Lung (tissue), 11 donors: ENCODE measurements at regions not wholly inside any gene's neighbourhood (a gene's known extent, or its start where the extent isn't known, plus 50 kb on each side); places are given as distances from the start of the nearest gene placed in this dataset.

Experiments used
- ATAC-seq: fragments of 200-7000 bp; cut with Tn5 transposase; one replicate; pipeline ENCODE4 v1.9.1; 2020; ENCODE audit warnings: moderate number of reproducible peaks; ENCODE audit not compliant: insufficient read depth, low FRiP score
- DNase-seq, 3 donors: peaks; one replicate each; pipeline ENCODE4 v3.0.0-alpha.2; 2013 to 2017
- H3K27ac ChIP-seq, 2 donors: one replicate each; pipeline ENCODE4 v1.5.1; 2013; ENCODE audit warnings: mild to moderate bottlenecking in 2 of 2, moderate library complexity in 2 of 2, control low read depth in 1 of 2, inconsistent platforms in 1 of 2, low read depth in 1 of 2, low read length in 1 of 2
- H3K27me3 ChIP-seq, 3 donors: one replicate each; pipeline ENCODE4 v1.5.1; 2013; ENCODE audit warnings: low read length in 2 of 3; ENCODE audit not compliant: control insufficient read depth in 3 of 3, insufficient read depth in 3 of 3
- H3K36me3 ChIP-seq, 4 donors: one replicate each; pipeline ENCODE4 v1.5.1; 2013; ENCODE audit warnings: low read length in 4 of 4, mild to moderate bottlenecking in 1 of 4, moderate library complexity in 1 of 4; ENCODE audit not compliant: control insufficient read depth in 4 of 4, insufficient read depth in 4 of 4
- H3K4me1 ChIP-seq, 5 donors: one replicate each; pipeline ENCODE4 v1.5.1; 2013; ENCODE audit warnings: low read length in 5 of 5, mild to moderate bottlenecking in 2 of 5, moderate library complexity in 1 of 5; ENCODE audit not compliant: control insufficient read depth in 5 of 5, insufficient read depth in 5 of 5
- H3K4me3 ChIP-seq: one replicate; pipeline ENCODE4 v1.5.1; 2013; ENCODE audit warnings: mild to moderate bottlenecking, control low read depth, moderate library complexity
- H3K9ac ChIP-seq, 2 donors: one replicate each; pipeline ENCODE4 v1.5.1; 2013; ENCODE audit warnings: low read length in 2 of 2, control low read depth in 1 of 2; ENCODE audit not compliant: insufficient read depth in 1 of 2
- H3K9me3 ChIP-seq, 4 donors: one replicate each; pipeline ENCODE4 v1.5.1; 2013; ENCODE audit warnings: low read length in 3 of 4, mild to moderate bottlenecking in 1 of 4, moderate library complexity in 1 of 4; ENCODE audit not compliant: control insufficient read depth in 4 of 4, insufficient read depth in 3 of 4
- WGBS, 2 donors: extraction: QIAGEN DNeasy Blood & Tissue Kit; methylation state at CpG; one replicate each; pipeline ENCODE4 v1.1.7; 2013; 5-methylcytosine and 5-hydroxymethylcytosine counted together
- TF ChIP-seq, protein P1 (sequence below): IDR thresholded peaks from 2 replicates; pipeline ENCODE4 v1.5.1; 2012; ENCODE audit warnings: mild to moderate bottlenecking; ENCODE audit errors: control extremely low read depth, extremely low read depth
- donor health status: control.
- donor health status: control.
- donor health status: Bipolar disorder and iron deficiency.
- donor health status: healthy.
- donor health status: DM: yes; HTN: yes; CAD: no.

DNA sequence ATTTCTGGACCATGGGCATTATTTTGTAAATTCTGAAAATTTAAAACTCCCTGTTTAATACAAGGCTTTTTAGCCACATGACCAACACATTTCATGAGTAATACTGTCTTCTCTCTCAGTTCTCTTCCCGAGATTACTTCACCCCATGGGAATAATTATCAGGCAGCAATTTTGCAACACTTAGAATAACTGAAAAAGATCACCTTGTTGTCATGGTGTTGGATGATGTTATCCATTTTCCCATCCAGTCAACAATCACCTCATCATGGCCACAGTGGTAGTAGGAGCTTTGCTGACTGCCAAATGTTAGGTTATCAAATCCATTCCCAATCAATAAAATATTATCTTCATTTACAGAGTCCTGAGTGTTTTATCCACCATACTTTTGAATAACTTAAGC lies 354.9 kb upstream of the ISL1 start:
- DNase-seq = no peak
- no peaks in the 10 kb centered on the region for H3K9me3 ChIP-seq
- WGBS, 2 donors = 66 to 84% methylated on average over 1 of the region's 1 CpG
- no peak overlapping the region for H3K9ac ChIP-seq
- ATAC-seq = no peak
- TF ChIP-seq, protein P1, sequence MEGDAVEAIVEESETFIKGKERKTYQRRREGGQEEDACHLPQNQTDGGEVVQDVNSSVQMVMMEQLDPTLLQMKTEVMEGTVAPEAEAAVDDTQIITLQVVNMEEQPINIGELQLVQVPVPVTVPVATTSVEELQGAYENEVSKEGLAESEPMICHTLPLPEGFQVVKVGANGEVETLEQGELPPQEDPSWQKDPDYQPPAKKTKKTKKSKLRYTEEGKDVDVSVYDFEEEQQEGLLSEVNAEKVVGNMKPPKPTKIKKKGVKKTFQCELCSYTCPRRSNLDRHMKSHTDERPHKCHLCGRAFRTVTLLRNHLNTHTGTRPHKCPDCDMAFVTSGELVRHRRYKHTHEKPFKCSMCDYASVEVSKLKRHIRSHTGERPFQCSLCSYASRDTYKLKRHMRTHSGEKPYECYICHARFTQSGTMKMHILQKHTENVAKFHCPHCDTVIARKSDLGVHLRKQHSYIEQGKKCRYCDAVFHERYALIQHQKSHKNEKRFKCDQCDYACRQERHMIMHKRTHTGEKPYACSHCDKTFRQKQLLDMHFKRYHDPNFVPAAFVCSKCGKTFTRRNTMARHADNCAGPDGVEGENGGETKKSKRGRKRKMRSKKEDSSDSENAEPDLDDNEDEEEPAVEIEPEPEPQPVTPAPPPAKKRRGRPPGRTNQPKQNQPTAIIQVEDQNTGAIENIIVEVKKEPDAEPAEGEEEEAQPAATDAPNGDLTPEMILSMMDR = no peak
- peaks cover 0 to 2% (median 0%) of the 10 kb centered on the region in 5 donors for H3K4me1 ChIP-seq
- H3K27me3 ChIP-seq = no peaks in the 10 kb centered on the region
- no peak overlapping the region for H3K27ac ChIP-seq
- no peak overlapping the region for H3K4me3 ChIP-seq
- H3K36me3 ChIP-seq = no peaks in the 10 kb centered on the region

DNA sequence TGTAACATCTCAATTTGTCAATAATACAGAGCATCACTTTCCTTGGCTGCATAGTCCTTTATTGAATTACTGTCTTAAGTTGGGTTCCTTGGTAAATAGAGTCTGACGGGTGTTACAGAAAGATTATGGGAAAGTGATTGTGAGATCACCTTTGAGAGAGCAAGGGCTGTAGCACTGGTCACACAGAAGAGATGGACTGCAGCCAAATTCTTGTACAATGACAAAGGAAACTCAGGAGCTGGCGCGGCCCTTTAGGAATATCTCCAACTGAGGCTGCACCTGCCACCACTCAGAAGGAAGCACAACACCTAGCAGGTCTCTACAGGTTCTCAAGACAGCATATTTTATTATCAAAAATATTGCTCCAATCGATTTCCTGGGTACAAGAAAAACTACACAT lies 350.0 kb upstream of the ISL1 start:
- TF ChIP-seq, protein P1 = no peak
- Histone ChIP-seq H3K36me3 (no peaks in the 10 kb centered on the region), H3K9ac (no peak overlapping the region), H3K4me1 (no peaks in the 10 kb centered on the region), H3K27ac (no peak overlapping the region), H3K9me3 (no peaks in the 10 kb centered on the region), H3K27me3 (no peaks in the 10 kb centered on the region), H3K4me3 (no peak overlapping the region)
- ATAC-seq = no peak
- 57 to 71% methylated on average over 4 of the region's 4 CpGs for WGBS, 2 donors
- DNase-seq = peak in 1 of 3 donors; percentile 3

- WGBS, 2 donors = 93% methylated on average over 1 of the region's 1 CpG
- no peaks in the 10 kb centered on the region for H3K9me3 ChIP-seq
- H3K9ac ChIP-seq = no peak overlapping the region
- H3K27me3 ChIP-seq = no peaks in the 10 kb centered on the region
- H3K4me1 ChIP-seq = no peaks in the 10 kb centered on the region
- ATAC-seq (no peak), DNase-seq (no peak)
- no peak overlapping the region for H3K27ac ChIP-seq
- no peaks in the 10 kb centered on the region for H3K36me3 ChIP-seq
- TF ChIP-seq, protein P1 = no peak
- H3K4me3 ChIP-seq = no peak overlapping the region
Observed at GRCh38 chr5:51034222-51034901, 348.9 kb upstream of the ISL1 start.
